HG03097 (cell line): ENCODE measurements at regions not wholly inside any gene's neighbourhood (a gene's known extent, or its start where the extent isn't known, plus 50 kb on each side); places are given as distances from the start of the nearest gene placed in this dataset.

Experiments
- ATAC-seq: cut with Tn5 transposase; IDR thresholded peaks from one replicate; pipeline ENCODE4 v1.9.1; 2021; ENCODE audit not compliant: unreplicated experiment, low FRiP score

GRCh38 chr15:95293456-95294031, 1037.0 kb upstream of the NR2F2 start:
- no peak for ATAC-seq

GRCh38 chr15:95295363-95295762, 1035.1 kb upstream of the NR2F2 start:
- ATAC-seq: no peak

GRCh38 chr15:95295896-95296625, 1034.4 kb upstream of the NR2F2 start:
- ATAC-seq: no peak

GRCh38 chr15:95296643-95297042, 1033.9 kb upstream of the NR2F2 start:
- ATAC-seq: no peak

GRCh38 chr15:95298729-95299128, 1031.8 kb upstream of the NR2F2 start:
- ATAC-seq: no peak

- no peak for ATAC-seq
Observed at GRCh38 chr15:95300958-95301357, 1029.5 kb upstream of the NR2F2 start.

- ATAC-seq: no peak
Observed at GRCh38 chr15:95302206-95302605, 1028.3 kb upstream of the NR2F2 start.

- no peak for ATAC-seq
Observed at GRCh38 chr15:95302809-95303208, 1027.7 kb upstream of the NR2F2 start.

- no peak for ATAC-seq
Observed at GRCh38 chr15:95303713-95304112, 1026.8 kb upstream of the NR2F2 start.

- ATAC-seq: no peak
Observed at GRCh38 chr15:95304151-95304946, 1026.2 kb upstream of the NR2F2 start.

- no peak for ATAC-seq
Observed at GRCh38 chr15:95304947-95305400, 1025.5 kb upstream of the NR2F2 start.

GRCh38 chr15:95307115-95307514, 1023.4 kb upstream of the NR2F2 start:
- ATAC-seq: no peak

GRCh38 chr15:95319242-95319641, 1011.3 kb upstream of the NR2F2 start:
- no peak for ATAC-seq

GRCh38 chr15:95323796-95324195, 1006.7 kb upstream of the NR2F2 start:
- no peak for ATAC-seq

GRCh38 chr15:95324656-95325055, 1005.8 kb upstream of the NR2F2 start:
- no peak for ATAC-seq

GRCh38 chr15:95325763-95326404, 1004.6 kb upstream of the NR2F2 start:
- no peak for ATAC-seq

GRCh38 chr15:95326431-95327182, 1003.9 kb upstream of the NR2F2 start:
- no peak for ATAC-seq

GRCh38 chr15:95327183-95327525, 1003.3 kb upstream of the NR2F2 start:
- no peak for ATAC-seq

GRCh38 chr15:95327661-95328060, 1002.8 kb upstream of the NR2F2 start:
- no peak for ATAC-seq

- ATAC-seq: no peak
Observed at GRCh38 chr15:95328559-95328958, 1001.9 kb upstream of the NR2F2 start.
